ENCODE measurements at regions not wholly inside any gene's neighbourhood (a gene's known extent, or its start where the extent isn't known, plus 50 kb on each side); places are given as distances from the start of the nearest gene placed in this dataset.

- no peak for TF ChIP-seq CHD7 (IDR thresholded peaks at IDR 0.05; ENCODE audit: insufficient replicate concordance, low read length)
- no peak for TF ChIP-seq SIN3A (conservative IDR thresholded peaks at IDR 0.05 in 1 of 2, IDR thresholded peaks at IDR 0.05 in 1 of 2; ENCODE audit: low read depth in 1 of 2, low read length in 2 of 2)
- TF ChIP-seq EP300 (IDR thresholded peaks at IDR 0.05; ENCODE audit: borderline replicate concordance in 1 of 2, low read depth in 2 of 2, low read length in 2 of 2): no peak
Measured at GRCh38 chr18:62659698-62660097, 55.6 kb upstream of the PHLPP1 start (continued).

All from H1 (cell line).